ENCODE measurements at regions not wholly inside any gene's neighbourhood (a gene's known extent, or its start where the extent isn't known, plus 50 kb on each side); places are given as distances from the start of the nearest gene placed in this dataset.
"Not testable (repeated sequence)": the region's sequence is repeated elsewhere in the genome, so short reads cannot be mapped to it uniquely, and the experiment has no call there.

GRCh38 chr2:97374426-97374825 is 215.3 kb downstream of the ANKRD36B start:
- not testable (repeated sequence) for H3K4me1 Mint-ChIP-seq; H3K27ac Mint-ChIP-seq; H3K36me3 Mint-ChIP-seq; H3F3A ChIP-seq (ENCODE audit: low read depth); H3K36me3 ChIP-seq; DNase-seq (ENCODE audit: low spot score); H3K79me2 ChIP-seq (ENCODE audit: low read depth); H3K9ac ChIP-seq; H3K27me3 Mint-ChIP-seq (ENCODE audit: insufficient read depth, low read depth); H3K4me1 ChIP-seq; H3K9me3 Mint-ChIP-seq; H3K4me3 Mint-ChIP-seq; H3K27me3 ChIP-seq; H3K4me2 ChIP-seq; H2AFZ ChIP-seq (replicated peaks); H3K4me3 ChIP-seq; H3K9me3 ChIP-seq (ENCODE audit: low read depth); H4K20me1 ChIP-seq (ENCODE audit: low read depth); H3K27ac ChIP-seq

- H3K79me2 ChIP-seq (ENCODE audit: low read depth); H3K36me3 Mint-ChIP-seq; H3K4me3 ChIP-seq; H3K27me3 Mint-ChIP-seq (ENCODE audit: insufficient read depth, low read depth); H3K9me3 ChIP-seq (ENCODE audit: low read depth); H2AFZ ChIP-seq (replicated peaks); H3K27ac ChIP-seq; DNase-seq (ENCODE audit: low spot score); H4K20me1 ChIP-seq (ENCODE audit: low read depth); H3K9me3 Mint-ChIP-seq; H3K36me3 ChIP-seq; H3K27ac Mint-ChIP-seq; H3K4me3 Mint-ChIP-seq; H3F3A ChIP-seq (ENCODE audit: low read depth); H3K4me1 Mint-ChIP-seq; H3K4me1 ChIP-seq; H3K27me3 ChIP-seq; H3K9ac ChIP-seq; H3K4me2 ChIP-seq: not testable (repeated sequence)
Observed at GRCh38 chr2:97363159-97363558, 226.5 kb downstream of the ANKRD36B start.

GRCh38 chr2:97359861-97360584 is 229.7 kb downstream of the ANKRD36B start:
- Histone ChIP-seq H3F3A (ENCODE audit: low read depth) (no peaks in the 10 kb centered on the region), H3K79me2 (ENCODE audit: low read depth) (no peaks in the 10 kb centered on the region), H3K36me3 (no peaks in the 10 kb centered on the region), H3K9ac (no peak overlapping the region), H4K20me1 (ENCODE audit: low read depth) (no peaks in the 10 kb centered on the region), H3K4me2 (no peak overlapping the region), H3K27ac (no peak overlapping the region), H2AFZ (replicated peaks) (no peak overlapping the region), H3K27me3 (no peaks in the 10 kb centered on the region), H3K4me1 (no peaks in the 10 kb centered on the region), H3K9me3 (ENCODE audit: low read depth) (no peaks in the 10 kb centered on the region), H3K4me3 (no peak overlapping the region)
- H3K36me3 Mint-ChIP-seq = no peaks in the 10 kb centered on the region
- H3K4me3 Mint-ChIP-seq = no peak overlapping the region
- H3K9me3 Mint-ChIP-seq = no peaks in the 10 kb centered on the region
- peaks cover under 1% of the 10 kb centered on the region for H3K4me1 Mint-ChIP-seq
- H3K27me3 Mint-ChIP-seq (ENCODE audit: insufficient read depth, low read depth) = no peaks in the 10 kb centered on the region
- TF ChIP-seq CTCF (IDR thresholded peaks at IDR 0.05) (no peak), EZH2 (IDR thresholded peaks at IDR 0.05) (no peak), EZH2phosphoT487 (IDR thresholded peaks at IDR 0.05) (no peak)
- no peak for DNase-seq (ENCODE audit: low spot score)
- peak overlapping the region; percentile 53 for H3K27ac Mint-ChIP-seq

GRCh38 chr2:97355887-97356286 is 233.8 kb downstream of the ANKRD36B start:
- Histone ChIP-seq H3K9ac (no peak overlapping the region), H3F3A (ENCODE audit: low read depth) (no peaks in the 10 kb centered on the region), H3K36me3 (no peaks in the 10 kb centered on the region), H3K4me2 (no peak overlapping the region), H3K79me2 (ENCODE audit: low read depth) (no peaks in the 10 kb centered on the region), H3K27ac (no peak overlapping the region), H3K4me1 (no peaks in the 10 kb centered on the region), H3K27me3 (no peaks in the 10 kb centered on the region), H3K9me3 (ENCODE audit: low read depth) (no peaks in the 10 kb centered on the region), H2AFZ (replicated peaks) (no peak overlapping the region), H3K4me3 (no peak overlapping the region), H4K20me1 (ENCODE audit: low read depth) (no peaks in the 10 kb centered on the region)
- Mint-ChIP-seq H3K4me3 (no peak overlapping the region), H3K36me3 (no peaks in the 10 kb centered on the region), H3K9me3 (no peaks in the 10 kb centered on the region), H3K27ac (no peak overlapping the region), H3K27me3 (ENCODE audit: insufficient read depth, low read depth) (peaks cover 2% of the 10 kb centered on the region), H3K4me1 (peaks cover 5% of the 10 kb centered on the region)
- peak; percentile 6 for DNase-seq (ENCODE audit: low spot score)
- TF ChIP-seq CTCF (IDR thresholded peaks at IDR 0.05) (peak; percentile 40), EZH2 (IDR thresholded peaks at IDR 0.05) (no peak), EZH2phosphoT487 (IDR thresholded peaks at IDR 0.05) (no peak)

Measured in neural progenitor cell (in vitro differentiated cells).